ENCODE measurements at regions not wholly inside any gene's neighbourhood (a gene's known extent, or its start where the extent isn't known, plus 50 kb on each side); places are given as distances from the start of the nearest gene placed in this dataset.
A peak's percentile ranks its signal among the peaks of the same experiment; 100 is the strongest.

DNA sequence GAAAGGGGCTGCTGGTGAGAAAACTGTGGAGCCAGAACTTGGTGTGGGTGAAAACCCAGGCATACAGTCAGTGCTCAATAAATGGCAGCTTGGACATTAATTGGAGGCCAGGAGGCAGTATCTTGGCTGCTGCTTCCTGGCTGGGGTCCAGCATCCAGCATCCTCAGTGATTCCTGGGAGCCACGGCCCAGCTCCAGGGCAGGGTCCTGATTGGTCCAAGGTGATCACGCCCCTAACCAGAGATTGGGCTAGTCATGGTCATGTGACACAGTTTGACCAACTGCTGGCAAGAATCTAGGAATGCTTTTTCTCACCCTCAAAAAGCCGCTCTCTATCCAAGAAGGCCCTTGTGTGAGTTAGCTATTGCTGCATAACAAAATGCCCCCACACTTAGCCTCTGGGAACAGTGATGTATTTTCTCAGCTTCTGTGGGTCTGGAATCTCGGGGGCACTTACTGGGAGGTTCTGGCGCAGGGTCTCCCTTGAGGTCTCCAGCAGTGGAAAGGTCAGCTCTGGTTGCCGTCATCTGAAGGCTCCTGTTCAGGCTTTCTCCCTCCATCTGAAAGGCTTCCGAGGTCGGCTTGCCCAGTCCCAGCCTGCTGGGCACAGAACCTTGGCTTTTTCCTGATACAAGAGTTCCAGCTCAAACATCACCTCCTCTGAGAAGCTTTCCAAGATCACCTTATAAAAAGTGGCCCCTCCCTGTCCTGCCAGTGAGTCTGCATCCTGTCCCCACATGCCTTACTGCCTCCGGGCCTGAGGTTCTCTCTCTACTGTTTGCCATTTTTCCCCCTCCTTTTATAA lies 119.2 kb upstream of the NCOR2 start:
- no peak for DNase-seq

DNA sequence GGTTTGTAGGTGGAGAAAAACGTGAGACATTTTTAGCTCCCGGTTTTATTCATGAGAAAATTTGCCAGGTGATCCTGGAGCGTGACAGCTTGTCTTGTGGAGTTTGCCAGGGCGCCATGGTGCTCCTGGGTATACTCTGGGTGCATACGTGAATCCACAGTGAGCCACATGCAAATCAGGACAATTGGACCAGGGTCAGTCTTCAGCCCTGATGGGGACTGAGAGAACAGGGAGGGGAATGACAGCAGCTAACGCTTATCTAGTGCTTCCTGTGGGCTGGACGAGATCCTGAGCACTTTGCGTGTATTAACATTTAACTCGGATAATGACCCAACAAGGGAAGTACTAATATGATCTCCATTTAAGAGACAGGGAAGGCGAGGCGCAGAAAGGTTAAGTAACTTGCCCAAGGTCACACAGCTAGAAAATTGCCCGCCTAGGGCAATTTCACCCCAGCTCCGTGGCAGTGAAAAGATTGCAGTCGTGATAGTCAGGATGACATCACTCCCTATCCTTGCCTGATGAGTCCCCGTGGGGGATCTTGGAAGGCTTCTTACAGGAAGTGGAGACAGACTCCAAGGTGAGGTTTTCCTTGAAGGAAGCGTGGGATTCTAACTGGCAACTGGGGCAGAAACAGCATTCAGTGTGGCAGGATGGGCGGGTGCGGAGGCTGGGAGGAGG lies 118.4 kb upstream of the NCOR2 start:
- no peak for DNase-seq

DNA sequence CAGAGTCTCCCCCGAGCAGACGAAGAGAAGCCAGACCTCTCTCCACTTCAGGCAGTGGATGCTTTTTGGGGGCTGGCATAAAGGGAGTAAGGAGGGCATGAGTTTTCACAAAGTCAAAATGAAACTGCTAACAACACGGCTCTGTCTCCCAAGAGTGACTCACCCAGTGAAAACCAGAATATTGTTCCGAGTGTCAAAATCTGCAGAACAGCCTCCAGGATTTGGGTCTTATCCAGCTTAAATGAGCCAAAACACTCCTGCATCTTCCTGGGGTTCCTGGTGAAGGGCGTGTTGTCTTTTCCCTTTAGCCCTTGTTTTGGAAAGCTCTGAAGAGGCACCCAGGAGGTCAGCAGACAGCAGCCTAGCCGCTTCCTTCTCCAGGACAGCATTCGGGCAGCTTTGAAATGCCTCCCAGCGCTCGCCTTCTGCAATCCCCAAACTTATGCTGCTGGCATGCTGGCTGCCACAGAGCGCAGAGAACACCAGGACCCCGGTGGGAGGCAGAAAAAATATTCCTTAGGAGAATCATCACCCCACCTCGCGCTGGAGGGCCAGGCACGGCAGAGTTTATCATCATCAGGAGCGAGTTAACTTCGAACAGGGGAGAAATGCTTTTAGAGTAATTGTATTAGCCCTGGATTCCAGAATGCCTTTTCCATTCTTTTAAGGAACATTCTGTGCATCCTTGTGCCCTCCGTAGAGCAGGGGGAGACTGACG lies 117.7 kb upstream of the NCOR2 start:
- DNase-seq, result no peak

DNA sequence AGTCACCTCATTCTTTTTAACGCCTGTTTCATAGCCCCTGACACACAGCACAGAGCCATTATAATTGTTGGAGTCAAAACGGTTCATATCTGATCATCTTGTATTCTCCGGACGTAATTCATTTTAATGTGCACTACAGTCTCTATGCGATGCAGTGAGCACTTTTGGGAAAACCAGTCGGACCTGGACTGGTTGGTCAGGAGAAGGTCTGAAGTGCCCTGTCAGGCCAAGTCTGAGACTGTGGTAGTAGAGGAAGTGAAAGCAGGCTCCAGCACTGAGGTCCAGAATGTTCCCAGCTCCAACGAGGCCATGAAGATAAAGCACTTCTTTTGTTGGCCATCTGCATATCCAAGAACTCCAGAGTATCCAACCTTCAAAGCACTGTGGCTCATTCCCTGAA lies 117.1 kb upstream of the NCOR2 start:
- DNase-seq, result no peak

DNA sequence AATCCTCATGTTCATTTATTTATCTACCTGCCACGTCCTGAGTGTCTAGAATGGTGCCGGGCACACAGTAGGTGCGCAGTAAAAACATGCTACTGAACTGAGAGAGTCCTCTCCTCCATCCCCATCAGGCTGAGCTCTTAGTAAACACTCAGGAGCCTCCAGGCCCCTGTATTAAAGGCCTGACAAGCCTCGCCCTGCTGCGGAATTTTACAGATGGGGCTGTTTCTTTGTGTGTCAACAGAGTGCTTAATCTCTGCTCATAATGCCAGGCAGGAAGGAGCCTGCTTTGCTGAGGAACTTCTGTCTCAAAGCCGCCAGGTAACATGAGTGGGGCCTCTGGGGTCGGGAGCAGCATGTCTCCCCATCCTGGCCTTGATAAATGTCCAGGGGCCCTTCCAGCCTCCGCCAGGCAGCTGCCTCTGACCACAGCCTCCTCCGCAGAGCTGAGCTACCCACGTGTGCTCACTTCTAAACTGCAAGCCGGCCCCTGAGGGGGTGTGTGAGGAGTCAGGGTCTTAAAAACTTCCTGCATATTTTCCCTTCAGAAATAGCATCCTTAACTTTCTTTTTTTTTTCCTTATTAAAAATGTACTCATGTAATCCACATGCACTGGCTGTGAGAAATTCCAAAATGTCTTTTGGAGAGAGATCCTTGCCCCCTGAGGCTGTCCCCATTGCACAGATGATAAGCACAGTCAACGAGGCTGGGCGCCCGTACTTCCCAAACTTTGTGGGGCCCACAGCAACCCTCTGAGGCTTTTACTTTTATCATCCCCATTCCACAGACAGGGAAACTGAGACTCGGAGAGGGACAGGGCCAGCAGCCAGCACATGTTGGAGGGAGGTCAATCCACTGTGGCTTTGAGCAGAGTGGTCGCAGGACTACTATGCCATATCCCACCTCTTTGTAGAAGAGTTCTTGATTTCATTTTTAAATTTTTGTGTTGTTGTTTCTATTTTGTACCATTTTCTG lies 116.0 kb upstream of the NCOR2 start:
- peak in 1 of 2 experiments; percentile 60 for DNase-seq

DNA sequence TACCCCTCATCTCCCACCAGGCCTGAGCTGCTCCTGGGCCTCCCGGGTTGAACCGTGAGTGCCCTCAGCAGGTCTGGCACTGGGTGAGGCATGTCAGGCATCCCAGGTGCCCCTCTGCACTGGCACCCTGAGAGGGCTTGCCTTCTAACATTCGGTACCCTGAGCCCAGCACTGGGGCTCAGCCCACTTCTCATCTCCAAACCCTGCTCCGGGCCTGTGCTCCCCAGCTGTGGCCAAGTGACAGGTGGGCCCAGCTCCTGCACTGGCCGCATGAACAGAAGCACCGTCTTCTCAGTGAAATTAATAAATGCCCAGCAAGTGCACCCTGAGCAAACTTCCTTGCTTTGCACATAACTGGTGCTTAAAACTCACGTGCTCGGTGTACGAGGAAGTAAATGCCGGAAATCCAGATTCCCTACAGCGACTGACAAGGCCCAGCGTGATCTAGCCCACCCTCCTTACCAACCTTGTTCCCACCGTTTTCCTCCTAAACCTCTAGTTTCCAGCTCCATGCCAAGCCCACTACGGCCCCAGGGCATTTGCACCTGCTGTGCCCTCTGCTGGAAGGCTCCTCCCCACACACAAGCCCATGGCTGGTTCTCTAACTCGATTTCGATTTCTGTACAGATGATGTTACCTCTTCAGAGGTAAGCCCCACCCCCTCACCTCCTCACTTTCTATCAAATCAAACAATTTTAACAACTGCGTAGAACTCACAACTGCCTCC lies 115.2 kb upstream of the NCOR2 start:
- DNase-seq, result no peak

DNA sequence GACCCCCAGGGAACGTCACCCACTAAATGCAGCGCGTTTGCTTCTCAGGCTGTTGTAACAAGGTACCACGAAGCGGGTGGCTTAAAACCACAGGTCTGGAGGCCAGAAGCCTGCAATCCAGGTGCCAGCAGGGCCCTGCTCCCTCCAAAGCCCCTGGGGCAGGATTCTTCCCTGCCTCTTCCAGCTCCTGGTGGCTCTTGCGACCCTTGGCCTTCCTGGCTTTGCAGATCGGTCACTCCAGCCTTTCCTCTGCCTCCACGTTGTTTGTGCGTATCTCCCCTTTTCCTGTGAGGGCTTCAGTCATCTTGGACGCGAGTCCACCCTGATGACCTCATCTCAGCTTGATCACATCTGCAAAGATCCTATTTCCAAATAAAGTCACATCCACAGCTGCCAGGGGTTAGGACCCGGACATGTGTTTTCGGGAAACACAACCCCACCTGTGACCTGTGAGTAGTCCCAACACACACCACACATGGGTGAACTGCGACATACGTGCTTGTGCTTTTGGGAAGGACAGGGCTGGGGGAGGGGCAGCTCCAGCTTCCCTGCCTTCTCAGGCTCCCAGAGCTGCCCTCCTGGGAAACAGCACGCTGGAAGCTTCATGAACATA lies 114.5 kb upstream of the NCOR2 start:
- no peak for DNase-seq

DNA sequence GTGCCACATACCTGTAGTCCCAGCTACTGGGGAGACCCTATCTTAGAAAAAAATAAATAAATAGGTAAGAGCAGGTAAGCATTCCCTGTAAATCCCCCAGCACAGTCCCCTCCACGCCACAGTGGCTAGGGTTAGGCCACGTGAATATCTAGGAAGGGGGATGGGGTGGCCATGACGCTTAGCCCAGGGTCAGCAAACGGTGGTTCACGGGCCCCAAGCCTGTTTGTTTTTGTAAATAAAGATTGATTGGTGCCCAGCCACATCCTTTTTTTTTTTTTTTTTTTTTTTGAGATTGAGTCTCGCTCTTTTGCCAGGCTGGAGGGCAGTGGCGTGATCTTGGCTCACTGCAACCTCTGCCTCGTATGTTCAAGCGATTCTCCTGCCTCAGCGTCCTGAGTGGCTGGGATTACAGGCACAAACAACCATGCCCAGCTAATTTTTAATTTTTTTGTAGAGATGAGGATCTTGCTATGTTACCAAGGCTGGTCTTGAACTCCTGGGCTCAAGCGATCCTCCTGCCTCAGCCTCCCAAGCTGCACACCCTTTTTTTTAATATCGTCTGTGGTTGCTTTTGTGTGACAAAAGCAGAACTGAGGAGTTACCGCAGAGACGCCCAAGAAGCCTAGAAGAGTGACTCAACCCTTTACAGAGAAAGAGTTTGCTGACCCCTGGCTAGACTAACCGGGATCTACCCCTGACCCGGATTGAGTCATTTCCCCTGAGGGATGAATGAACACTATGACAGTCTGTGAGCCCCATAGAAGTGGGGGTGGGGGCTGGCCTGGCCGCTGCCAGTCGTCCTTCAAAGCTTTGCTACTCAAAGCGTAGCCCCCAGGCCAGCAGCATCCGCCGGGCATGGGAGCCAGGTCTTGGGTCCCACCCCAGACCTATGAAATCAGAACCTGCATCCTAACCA lies 113.7 kb upstream of the NCOR2 start:
- peak in 1 of 2 experiments; percentile 49 for DNase-seq

DNA sequence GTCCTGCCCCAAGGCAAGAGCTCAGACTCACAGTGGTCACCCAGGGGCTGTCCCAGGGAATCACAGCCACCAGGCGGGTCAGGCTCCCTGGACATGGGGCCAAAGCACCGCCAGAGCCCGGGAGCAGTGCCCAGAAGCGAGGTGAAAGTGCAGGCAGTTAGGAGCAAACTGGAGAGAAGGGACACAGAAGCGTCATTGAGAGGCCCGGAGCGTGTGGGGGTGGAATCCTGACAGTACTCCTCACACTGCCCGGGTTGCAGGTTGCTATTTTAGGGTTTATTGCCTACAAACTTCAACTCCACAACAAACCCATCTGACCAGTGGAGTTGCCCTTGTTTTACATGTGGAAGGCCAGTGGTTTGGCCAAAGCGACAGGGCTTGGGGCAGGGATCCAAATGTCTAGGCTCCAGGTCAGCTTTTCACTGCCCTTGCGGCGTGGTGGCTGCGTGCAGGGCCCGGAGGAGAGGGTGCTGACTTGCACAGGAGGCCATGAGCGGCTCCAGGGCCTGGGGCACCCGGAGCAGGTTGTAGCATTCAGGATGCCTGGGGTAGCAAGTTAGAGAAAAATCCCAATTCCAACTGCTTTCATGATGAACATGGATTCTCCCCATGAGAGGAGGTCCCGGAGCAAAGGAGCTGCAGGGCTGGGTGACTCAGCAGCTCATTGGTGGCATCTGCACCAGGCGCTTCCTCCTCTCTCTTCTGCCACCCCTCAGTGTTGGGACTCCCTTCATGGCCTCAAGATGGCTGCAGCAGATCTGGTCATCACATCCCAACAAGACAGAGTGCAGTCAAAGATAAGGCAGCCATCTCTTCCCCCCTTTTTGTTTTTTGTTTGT lies 112.3 kb upstream of the NCOR2 start:
- DNase-seq, result no peak

DNA sequence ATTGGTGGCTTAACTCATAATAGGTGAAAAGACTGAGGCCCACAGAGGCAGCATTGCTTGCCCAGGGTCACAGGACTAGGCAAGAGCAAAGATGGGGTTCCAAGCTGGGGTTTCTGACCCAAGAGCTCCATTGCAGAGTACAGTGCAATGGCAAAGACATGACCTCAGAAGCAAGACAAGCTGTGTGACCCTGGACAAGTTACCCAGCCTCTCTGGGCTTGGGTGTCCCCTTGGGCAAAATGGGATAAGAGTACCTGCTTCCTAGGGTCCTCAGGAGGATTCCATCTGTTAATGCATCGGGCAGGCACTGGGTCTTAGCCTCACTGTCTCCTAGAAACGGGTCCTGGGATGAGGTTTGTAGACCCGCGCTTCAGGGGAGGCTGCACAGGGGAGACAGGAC lies 111.6 kb upstream of the NCOR2 start:
- no peak for DNase-seq

DNA sequence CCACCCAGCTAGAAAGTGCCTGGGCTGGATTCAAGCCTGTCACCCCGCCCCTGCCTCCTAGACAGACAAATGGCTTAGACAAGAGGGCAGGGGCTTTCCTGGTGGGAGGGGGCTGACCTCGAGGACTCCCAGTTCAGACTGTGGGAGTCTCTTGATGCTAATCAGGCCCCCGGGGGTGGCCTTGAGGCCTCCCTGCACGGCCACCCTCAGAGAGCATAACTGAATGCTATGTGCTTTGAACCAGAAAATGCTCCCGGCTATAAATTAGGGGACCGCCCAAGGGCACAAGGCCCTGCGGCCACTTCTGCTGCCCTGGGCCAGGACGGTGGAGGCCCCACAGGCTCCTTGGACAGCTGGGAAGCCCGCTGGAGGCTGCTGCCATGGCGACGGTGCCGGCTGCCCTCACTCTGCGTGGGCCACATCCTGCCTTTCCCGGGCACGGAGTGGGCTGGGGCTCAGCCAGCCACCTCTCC lies 111.0 kb upstream of the NCOR2 start:
- DNase-seq, result peak in 1 of 2 experiments; percentile 32

DNA sequence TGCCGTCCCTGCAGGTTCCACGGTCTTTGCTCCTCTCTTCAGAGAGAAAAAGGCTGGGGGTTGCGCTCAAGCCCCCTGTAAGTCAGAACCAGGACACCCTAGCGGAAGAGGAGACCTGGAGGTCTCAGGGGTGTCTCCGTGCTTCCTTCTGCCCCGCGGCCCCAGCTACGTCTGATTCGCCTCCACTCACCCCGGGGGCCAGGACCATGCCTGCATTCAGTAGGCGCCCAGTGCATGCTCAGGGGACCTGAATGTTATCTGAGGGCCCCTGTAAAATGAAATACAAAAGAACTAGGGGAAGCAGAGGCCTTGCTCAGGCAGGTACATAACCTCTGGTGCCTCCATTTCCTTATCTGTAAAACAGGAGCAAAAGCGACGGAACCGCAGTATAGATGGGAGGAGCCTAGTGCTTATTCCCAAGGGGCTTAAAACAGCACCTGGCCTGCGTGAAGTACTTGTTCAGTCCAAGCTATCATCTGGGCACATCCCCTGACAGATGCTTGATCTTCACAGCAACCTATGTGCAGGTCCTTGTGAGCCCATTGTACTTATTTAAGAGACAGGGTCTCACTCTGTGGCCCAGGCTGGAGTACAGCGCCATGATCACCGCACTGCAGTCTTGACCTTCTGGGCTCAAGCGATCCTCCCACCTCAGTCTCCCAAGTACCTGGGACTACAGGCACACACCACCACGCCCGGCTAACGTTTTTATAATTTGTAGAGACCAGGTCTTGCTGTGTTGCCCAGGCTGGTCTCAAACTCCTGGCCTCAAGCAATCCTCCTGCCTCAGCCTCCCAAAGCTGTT lies 110.3 kb upstream of the NCOR2 start:
- peak; percentile 81 to 95 for DNase-seq

DNA sequence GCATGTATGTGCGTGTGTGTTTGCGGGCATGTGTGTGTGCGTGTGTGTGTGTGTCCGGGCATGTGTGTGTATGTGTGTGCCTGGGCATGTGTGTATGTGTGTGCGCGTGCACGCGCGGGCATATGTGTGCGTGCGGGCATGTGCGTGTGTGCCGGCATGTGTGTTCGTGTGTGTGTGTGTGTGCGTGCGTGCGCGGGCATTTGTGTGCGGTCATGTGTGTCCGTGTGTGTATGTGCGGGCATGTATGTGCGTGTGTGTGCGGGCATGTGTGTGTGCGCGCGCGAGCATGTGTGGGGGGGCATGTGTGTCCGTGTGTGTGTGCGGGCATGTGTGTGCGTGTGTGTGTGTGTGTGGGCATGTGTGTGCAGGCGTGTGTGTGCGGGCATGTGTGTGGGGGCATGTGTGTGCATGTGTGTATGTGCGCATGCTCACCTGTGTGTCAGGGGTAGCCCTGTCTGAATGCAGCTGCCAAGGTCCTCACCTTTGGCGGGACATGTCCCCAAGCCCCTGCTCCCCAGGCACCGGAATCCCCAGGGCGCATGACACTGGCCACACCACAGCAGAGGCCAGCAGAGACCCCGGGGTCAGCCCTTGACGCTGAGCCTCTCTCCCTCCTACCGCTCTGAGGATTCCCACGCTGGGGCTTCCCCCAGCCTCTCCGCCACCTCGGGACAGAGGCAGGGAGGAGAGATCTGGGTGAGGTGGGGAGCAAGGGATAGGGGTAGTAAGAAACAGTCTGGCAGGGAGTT lies 109.5 kb upstream of the NCOR2 start:
- no peak for DNase-seq

DNA sequence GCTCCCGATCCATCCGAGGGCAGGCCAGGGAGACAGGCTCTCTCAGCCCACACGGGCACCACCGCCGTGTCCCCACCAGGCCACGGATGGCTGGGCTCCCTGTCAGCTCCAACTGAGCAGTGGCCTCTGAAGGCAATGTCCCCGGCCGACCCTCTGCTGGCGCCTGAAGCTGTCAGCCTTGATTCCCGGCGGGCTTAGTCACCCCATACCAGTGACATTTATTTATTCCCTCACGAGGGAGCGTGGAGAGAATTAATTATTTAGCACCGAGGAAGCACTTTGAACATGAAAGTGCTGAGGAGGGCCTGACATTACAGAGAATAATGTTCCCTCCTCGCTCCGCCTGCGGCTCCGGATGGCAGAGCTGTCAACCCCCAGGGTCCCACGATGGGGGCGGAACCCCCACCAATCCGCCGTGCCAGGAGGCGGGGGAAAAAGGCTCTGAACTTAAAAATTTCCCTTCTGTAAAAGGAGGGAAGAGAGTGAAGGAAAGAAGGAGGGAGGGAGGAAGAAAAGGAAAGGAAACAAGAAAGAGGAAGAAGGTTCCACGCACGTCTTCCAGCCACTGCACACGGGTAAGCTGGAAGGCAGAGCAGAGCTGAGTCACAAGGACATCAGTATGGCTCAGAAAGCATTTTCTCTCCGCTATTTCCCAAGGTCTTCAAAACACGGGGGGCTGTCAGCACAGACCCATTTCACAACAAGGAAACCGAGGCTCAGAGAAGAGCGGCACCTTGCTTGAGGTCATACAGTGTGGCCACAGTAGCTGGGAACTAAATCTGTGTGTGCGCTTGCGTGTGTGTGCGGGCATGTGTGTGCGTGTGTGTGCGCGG lies 108.7 kb upstream of the NCOR2 start:
- no peak for DNase-seq

DNA sequence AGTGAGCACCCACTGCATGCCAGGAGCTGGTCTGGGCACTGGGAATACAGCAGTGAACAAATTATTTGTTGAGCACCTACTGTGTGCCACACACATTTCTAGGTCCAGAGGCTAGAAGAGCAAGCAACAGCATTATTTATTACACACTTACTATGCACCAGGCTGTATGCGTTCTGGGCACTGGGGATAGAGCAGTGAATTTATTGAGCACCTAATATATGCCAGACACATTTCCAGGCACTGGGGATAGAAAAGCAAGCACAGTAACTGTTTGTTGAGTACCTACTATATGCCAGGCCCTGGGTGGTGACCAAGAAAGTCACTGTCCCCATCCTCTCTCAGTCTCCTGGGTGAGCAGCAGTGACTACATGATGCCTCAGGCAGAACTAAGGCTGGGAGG lies 107.5 kb upstream of the NCOR2 start:
- DNase-seq, result no peak

DNA sequence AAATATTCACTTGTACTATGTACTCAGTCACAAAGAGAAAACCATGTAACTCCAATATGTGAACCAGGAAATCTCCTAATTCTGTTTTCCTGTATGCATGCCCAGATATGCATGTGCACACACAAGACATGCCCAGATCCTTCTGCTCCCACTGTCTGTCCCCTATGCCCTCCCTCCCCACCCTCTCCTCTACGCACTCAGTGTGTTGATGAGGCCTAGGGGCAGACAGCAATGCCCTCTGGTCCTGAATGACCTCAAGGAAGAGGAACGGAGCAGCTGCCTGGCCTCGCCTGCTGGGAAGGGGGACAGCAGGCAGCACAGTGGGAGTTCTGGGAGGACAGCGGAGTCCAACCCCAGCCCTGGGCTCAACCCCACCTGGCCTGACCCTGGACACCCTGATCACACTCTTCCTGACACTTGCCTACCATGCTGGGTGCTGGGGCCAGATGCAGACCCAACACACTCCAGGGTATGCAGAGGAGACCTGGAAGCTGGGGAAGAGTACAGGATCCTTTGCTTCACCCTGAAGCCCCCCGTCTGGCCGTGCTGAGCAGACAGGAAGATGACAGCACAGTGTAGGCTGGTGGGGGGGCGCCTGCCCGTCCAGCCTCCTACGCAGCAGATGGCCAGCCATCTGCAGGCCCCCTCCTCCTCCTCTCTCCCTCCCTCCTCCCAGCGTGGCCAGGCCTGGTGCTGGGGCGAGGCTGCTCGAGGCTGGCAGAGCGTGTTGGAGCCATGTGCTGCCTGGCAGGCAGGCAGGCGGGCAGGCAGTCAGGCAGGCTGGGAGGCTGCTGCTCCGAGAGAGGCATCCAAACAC lies 106.6 kb upstream of the NCOR2 start:
- DNase-seq, result peak; percentile 92 to 97
